BE2C (cell line): ENCODE measurements at regions not wholly inside any gene's neighbourhood (a gene's known extent, or its start where the extent isn't known, plus 50 kb on each side); places are given as distances from the start of the nearest gene placed in this dataset.

ENCODE experiments used
- DNase-seq: peaks from one replicate; pipeline ENCODE4 v3.0.0-alpha.2; 2020
- H3K27me3 ChIP-seq: fragments of 250-450 bp; sonication (Bioruptor Pico); 2 replicates; pipeline ENCODE4 v1.5.1; 2020; ENCODE audit warnings: mild to moderate bottlenecking
- H3K36me3 ChIP-seq: fragments of 250-450 bp; sonication (Bioruptor Pico); 2 replicates; pipeline ENCODE4 v1.5.1; 2020; ENCODE audit warnings: mild to moderate bottlenecking
- H3K4me1 ChIP-seq: fragments of 250-450 bp; sonication (Bioruptor Pico); 2 replicates; pipeline ENCODE4 v1.5.1; 2020
- H3K4me3 ChIP-seq: 2 replicates; pipeline ENCODE4 v1.5.1; 2011; ENCODE audit warnings: low read depth, low read length
- H3K9me3 ChIP-seq: fragments of 250-450 bp; sonication (Bioruptor Pico); 2 replicates; pipeline ENCODE4 v1.5.1; 2020
- TF ChIP-seq, protein P1 (sequence below): IDR thresholded peaks from 2 replicates; pipeline ENCODE4 v1.5.1; 2012; ENCODE audit warnings: mild to moderate bottlenecking, low read depth, low read length

- Histone ChIP-seq H3K36me3 (no peaks in the 10 kb centered on the region), H3K4me1 (no peaks in the 10 kb centered on the region), H3K4me3 (no peak overlapping the region), H3K27me3 (no peaks in the 10 kb centered on the region), H3K9me3 (no peaks in the 10 kb centered on the region)
- TF ChIP-seq, protein P1, sequence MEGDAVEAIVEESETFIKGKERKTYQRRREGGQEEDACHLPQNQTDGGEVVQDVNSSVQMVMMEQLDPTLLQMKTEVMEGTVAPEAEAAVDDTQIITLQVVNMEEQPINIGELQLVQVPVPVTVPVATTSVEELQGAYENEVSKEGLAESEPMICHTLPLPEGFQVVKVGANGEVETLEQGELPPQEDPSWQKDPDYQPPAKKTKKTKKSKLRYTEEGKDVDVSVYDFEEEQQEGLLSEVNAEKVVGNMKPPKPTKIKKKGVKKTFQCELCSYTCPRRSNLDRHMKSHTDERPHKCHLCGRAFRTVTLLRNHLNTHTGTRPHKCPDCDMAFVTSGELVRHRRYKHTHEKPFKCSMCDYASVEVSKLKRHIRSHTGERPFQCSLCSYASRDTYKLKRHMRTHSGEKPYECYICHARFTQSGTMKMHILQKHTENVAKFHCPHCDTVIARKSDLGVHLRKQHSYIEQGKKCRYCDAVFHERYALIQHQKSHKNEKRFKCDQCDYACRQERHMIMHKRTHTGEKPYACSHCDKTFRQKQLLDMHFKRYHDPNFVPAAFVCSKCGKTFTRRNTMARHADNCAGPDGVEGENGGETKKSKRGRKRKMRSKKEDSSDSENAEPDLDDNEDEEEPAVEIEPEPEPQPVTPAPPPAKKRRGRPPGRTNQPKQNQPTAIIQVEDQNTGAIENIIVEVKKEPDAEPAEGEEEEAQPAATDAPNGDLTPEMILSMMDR: no peak
- DNase-seq: no peak
Measured at GRCh38 chr5:155342956-155343355, 329.4 kb downstream of the KIF4B start.

DNA sequence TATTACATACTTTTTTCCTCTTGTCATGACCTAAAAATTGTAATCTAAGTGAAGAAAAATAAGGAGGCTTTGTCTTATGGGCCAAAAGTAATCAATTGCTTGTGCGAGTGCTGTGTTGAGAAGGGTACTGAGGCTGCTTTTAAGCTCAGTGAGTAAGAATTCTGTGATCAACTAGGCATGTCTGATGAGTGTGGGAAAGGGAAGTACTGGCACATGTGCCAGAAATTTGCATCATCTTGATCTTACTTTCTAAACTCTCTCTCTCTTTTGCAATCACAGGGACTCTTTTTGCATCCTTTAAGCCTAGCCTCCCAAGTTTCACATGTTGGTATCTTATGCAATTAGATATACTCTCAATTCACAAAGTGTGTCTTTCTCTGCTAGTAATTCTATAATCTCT is 329.9 kb downstream of the KIF4B start:
- Histone ChIP-seq H3K9me3 (no peaks in the 10 kb centered on the region), H3K36me3 (no peaks in the 10 kb centered on the region), H3K4me3 (no peak overlapping the region), H3K27me3 (no peaks in the 10 kb centered on the region), H3K4me1 (no peaks in the 10 kb centered on the region)
- no peak for DNase-seq
- TF ChIP-seq, protein P1: no peak

GRCh38 chr5:155353231-155353630 is 339.7 kb downstream of the KIF4B start:
- H3K9me3 ChIP-seq: no peaks in the 10 kb centered on the region
- no peaks in the 10 kb centered on the region for H3K4me1 ChIP-seq
- no peaks in the 10 kb centered on the region for H3K36me3 ChIP-seq
- DNase-seq: no peak
- TF ChIP-seq, protein P1: no peak
- no peaks in the 10 kb centered on the region for H3K27me3 ChIP-seq
- no peak overlapping the region for H3K4me3 ChIP-seq

DNA sequence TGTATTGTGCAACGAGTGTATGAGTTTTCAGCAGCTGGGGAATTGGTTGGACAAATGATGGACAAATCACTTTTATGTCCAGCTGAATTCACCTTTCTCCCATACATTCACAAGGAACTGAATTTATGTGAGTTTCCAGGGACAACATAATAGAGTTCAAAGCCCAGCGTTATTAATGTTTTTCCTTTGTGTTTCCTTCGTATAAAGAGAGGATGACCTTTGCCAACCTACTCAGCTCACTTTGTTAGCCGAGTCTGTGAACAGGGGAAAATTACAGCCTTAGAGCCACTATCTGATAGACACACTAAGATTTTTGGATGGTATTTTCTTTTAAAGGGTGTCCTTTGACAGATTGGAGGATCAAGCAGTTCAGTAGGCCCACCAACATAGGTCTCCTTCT is 352.5 kb downstream of the KIF4B start:
- TF ChIP-seq, protein P1: no peak
- H3K4me1 ChIP-seq: no peaks in the 10 kb centered on the region
- H3K27me3 ChIP-seq: no peaks in the 10 kb centered on the region
- DNase-seq: no peak
- no peak overlapping the region for H3K4me3 ChIP-seq
- no peaks in the 10 kb centered on the region for H3K9me3 ChIP-seq
- H3K36me3 ChIP-seq: no peaks in the 10 kb centered on the region

GRCh38 chr5:155367841-155368240 is 354.3 kb downstream of the KIF4B start:
- H3K36me3 ChIP-seq: no peaks in the 10 kb centered on the region
- H3K4me1 ChIP-seq: no peaks in the 10 kb centered on the region
- H3K9me3 ChIP-seq: no peaks in the 10 kb centered on the region
- no peak overlapping the region for H3K4me3 ChIP-seq
- no peaks in the 10 kb centered on the region for H3K27me3 ChIP-seq
- DNase-seq: no peak
- TF ChIP-seq, protein P1: no peak

DNA sequence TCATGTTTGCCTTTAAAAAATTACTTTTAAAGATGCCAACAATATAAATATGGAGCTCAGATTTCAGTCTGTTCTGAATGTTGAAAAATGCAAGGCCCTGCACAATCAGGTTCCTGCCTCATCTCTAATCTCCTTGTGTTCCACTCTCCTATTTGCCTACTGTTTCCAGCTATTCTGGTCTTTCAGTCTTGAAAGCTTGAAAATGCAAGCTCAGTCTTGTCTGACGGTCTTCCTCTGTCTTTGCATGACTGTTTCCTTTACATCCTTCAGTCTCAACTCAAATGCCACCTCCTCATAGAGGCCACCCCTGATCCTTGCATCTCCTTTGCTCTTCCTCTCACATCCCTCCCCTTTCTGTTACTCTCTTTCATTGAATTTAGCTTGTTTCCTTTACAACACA is 354.9 kb downstream of the KIF4B start:
- Histone ChIP-seq H3K27me3 (no peaks in the 10 kb centered on the region), H3K4me3 (no peak overlapping the region), H3K36me3 (no peaks in the 10 kb centered on the region), H3K9me3 (no peaks in the 10 kb centered on the region), H3K4me1 (no peaks in the 10 kb centered on the region)
- TF ChIP-seq, protein P1: no peak
- DNase-seq: no peak
